ENCODE measurements at regions not wholly inside any gene's neighbourhood (a gene's known extent, or its start where the extent isn't known, plus 50 kb on each side); places are given as distances from the start of the nearest gene placed in this dataset.

GRCh38 chr7:145643981-145644380, 472.6 kb upstream of the CNTNAP2 start:
- Histone ChIP-seq H3K36me3 (no peaks in the 10 kb centered on the region), H3K4me1 (no peaks in the 10 kb centered on the region), H3K9me3 (no peaks in the 10 kb centered on the region), H3K27me3 (no peaks in the 10 kb centered on the region), H3K4me3 (replicated peaks in 1 of 3) (no peak overlapping the region), H3K27ac (no peak overlapping the region)
- DNase-seq, result no peak
- TF ChIP-seq CTCF (IDR thresholded peaks at IDR 0.05) (no peak), POLR2A (IDR thresholded peaks at IDR 0.05) (no peak)
- intact Hi-C loops (cut with DNase I), result no loop called here
- 85 to 90% methylated on average over 3 of the region's 3 CpGs for WGBS, 2 donors

- no peak for DNase-seq
- TF ChIP-seq POLR2A (IDR thresholded peaks at IDR 0.05) (no peak), CTCF (IDR thresholded peaks at IDR 0.05) (no peak)
- Histone ChIP-seq H3K4me3 (replicated peaks in 1 of 3) (no peak overlapping the region), H3K36me3 (no peaks in the 10 kb centered on the region), H3K9me3 (no peaks in the 10 kb centered on the region), H3K4me1 (no peaks in the 10 kb centered on the region), H3K27ac (no peak overlapping the region), H3K27me3 (no peaks in the 10 kb centered on the region)
- 26 to 69% methylated on average over 2 of the region's 2 CpGs for WGBS, 2 donors
- intact Hi-C loops (cut with DNase I), result no loop called here
Measured at GRCh38 chr7:145633513-145633912, 483.1 kb upstream of the CNTNAP2 start.

GRCh38 chr7:145624618-145625017, 492.0 kb upstream of the CNTNAP2 start:
- H3K4me3 ChIP-seq (replicated peaks in 1 of 3), result no peak overlapping the region
- 84 to 88% methylated on average over 1 of the region's 1 CpG for WGBS, 2 donors
- TF ChIP-seq POLR2A (IDR thresholded peaks at IDR 0.05) (no peak), CTCF (IDR thresholded peaks at IDR 0.05) (no peak)
- H3K36me3 ChIP-seq, result no peaks in the 10 kb centered on the region
- no peaks in the 10 kb centered on the region for H3K4me1 ChIP-seq
- no peak for DNase-seq
- H3K9me3 ChIP-seq, result no peaks in the 10 kb centered on the region
- no peak overlapping the region for H3K27ac ChIP-seq
- intact Hi-C loops (cut with DNase I), result no loop called here
- no peaks in the 10 kb centered on the region for H3K27me3 ChIP-seq

GRCh38 chr7:145605963-145606362, 510.6 kb upstream of the CNTNAP2 start:
- TF ChIP-seq POLR2A (IDR thresholded peaks at IDR 0.05) (no peak), CTCF (IDR thresholded peaks at IDR 0.05) (no peak)
- WGBS, 2 donors, result 66 to 82% methylated on average over 5 of the region's 5 CpGs
- Histone ChIP-seq H3K4me1 (no peaks in the 10 kb centered on the region), H3K27me3 (no peaks in the 10 kb centered on the region), H3K27ac (no peak overlapping the region), H3K4me3 (replicated peaks in 1 of 3) (no peak overlapping the region), H3K36me3 (no peaks in the 10 kb centered on the region), H3K9me3 (no peaks in the 10 kb centered on the region)
- intact Hi-C loops (cut with DNase I), result no loop called here
- DNase-seq, result no peak

GRCh38 chr7:145599376-145599775, 517.2 kb upstream of the CNTNAP2 start:
- intact Hi-C loops (cut with DNase I), result no loop called here
- H3K4me3 ChIP-seq (replicated peaks in 1 of 3), result no peak overlapping the region
- H3K27ac ChIP-seq, result no peak overlapping the region
- H3K36me3 ChIP-seq, result no peaks in the 10 kb centered on the region
- H3K9me3 ChIP-seq, result no peaks in the 10 kb centered on the region
- TF ChIP-seq CTCF (IDR thresholded peaks at IDR 0.05) (no peak), POLR2A (IDR thresholded peaks at IDR 0.05) (no peak)
- no peak for DNase-seq
- WGBS, 2 donors, result 54 to 56% methylated on average over 1 of the region's 1 CpG
- no peaks in the 10 kb centered on the region for H3K27me3 ChIP-seq
- no peaks in the 10 kb centered on the region for H3K4me1 ChIP-seq

Data from thyroid gland (tissue), 4 donors.